ENCODE measurements at regions not wholly inside any gene's neighbourhood (a gene's known extent, or its start where the extent isn't known, plus 50 kb on each side); places are given as distances from the start of the nearest gene placed in this dataset.

DNA sequence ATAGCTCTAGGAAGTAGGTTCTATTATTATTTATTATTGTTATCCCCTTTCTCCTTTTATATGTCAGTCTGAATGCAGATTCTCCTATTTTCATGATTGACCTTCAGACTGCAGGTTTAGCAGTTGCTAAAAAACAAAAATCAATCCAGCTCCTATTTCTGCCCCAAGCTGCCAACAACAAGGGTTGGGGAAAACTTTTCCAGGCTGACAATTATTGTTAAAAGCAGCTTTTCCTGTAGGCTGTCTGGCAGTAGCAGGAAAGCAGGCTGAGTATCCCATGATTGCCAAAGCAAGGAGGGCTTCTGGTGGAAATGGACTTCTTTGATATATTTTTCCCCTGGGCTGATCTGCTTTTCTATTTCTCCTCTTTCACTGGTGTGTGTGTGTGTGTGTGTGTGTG, 78.0 kb upstream of the CTLA4 start:
- no peak for DNase-seq (ENCODE audit: low read depth in 4 of 4, low spot score in 3 of 4)

DNA sequence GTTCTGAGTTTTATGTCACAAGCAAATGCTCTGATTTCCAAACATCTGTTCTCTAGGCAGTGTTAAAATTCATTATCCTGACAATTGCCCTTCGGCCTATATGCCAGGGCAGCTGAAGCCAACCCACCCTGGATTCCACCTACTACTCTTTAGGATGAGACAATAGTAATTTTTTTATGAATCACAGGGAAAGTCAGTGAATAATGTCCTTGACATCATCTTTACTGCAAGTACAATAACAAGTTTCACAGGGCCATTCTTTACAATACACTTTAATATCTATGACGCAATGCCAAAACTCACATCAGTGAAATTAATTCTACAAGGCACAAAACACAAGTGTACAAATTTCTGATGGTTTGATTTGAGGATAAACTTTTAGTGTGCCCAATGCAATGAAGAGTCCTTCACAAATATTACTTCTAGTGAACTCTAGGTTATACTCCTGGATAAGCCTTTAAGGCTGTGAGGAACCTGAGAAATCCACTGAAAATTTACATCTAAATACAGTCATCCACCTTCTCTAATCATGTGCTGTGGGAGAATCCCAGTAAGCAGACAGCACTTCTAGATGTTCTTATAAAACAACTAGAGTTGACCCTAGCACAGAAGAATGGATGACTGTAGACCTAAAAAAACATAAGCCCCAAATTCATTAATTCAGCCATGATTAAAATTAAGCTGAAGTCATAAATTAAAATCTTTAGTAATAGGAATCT, 77.3 kb upstream of the CTLA4 start:
- DNase-seq (ENCODE audit: low read depth in 4 of 4, low spot score in 3 of 4): no peak

DNA sequence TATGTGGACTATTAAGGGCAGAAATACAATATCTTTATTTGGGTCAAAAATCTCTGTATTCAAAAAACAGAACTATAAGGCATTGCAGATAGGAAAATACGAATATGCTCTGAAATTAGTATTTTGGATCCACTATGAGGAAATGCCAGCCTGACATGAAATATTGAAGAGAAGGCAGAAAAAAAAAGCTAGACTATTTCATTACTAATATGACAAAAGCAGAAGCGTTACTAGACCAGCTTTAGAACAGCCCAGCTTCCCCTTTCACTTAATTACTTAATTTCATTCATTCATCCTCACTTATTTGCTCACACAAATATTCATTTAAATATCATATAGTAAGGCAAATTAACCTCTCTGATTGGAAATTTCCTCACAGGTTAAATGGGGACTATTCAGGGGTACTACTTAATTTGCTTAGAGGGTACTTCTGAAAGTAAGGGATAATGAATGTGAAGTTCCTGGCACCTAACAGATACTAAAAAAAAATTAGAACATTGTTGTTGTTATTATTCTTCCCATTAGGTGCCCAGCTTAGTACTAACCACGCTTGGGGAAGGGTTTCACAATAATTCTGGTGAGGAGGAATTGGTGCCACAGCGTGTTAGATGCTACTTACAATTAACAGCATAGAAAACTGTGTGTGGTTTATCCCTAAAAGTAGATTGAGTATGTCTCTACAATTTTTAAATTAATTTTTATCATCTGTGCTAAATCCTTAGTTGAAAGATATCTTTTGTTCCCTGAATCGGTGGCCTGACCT, 71.1 kb upstream of the CTLA4 start:
- no peak for DNase-seq (ENCODE audit: low read depth in 4 of 4, low spot score in 3 of 4)

DNA sequence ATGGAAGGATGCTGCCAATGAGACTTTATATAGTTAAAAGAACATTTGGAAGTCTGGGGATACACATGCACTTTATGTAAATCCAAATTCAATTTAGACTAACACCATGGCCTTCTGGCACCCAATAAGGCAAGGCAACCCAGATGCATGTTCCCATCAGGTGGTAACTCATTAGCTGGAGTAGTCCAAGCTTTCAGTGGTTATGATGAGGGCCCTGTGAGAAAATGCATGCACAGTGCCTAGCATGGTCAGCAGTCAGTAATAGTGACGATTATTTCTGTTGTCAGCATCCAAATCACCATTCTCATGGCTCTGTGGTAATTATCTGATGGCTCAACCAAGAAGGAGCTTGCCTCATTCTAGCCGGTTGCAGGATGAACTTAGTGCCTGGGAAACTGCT, 70.3 kb upstream of the CTLA4 start:
- no peak for DNase-seq (ENCODE audit: low read depth in 4 of 4, low spot score in 3 of 4)

DNA sequence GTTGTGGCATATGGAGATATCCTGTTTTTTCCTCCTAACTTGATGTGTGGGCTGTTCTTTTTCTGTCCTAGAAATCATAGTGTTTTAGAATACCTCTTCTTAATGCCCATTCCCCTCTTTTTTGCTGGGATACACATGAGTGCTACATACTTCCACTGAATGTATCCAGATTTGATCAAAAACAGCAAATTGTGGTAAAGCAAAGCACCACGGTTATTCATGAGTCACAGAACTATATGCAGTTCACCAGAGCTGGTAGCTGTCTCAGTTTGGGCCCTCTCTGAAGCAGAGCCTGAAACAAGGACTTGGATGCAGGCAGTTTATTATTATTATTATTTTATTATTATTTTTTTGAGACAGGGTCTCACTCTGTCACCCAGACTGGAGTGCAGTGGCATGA, 69.9 kb upstream of the CTLA4 start:
- no peak for DNase-seq (ENCODE audit: low read depth in 4 of 4, low spot score in 3 of 4)

DNA sequence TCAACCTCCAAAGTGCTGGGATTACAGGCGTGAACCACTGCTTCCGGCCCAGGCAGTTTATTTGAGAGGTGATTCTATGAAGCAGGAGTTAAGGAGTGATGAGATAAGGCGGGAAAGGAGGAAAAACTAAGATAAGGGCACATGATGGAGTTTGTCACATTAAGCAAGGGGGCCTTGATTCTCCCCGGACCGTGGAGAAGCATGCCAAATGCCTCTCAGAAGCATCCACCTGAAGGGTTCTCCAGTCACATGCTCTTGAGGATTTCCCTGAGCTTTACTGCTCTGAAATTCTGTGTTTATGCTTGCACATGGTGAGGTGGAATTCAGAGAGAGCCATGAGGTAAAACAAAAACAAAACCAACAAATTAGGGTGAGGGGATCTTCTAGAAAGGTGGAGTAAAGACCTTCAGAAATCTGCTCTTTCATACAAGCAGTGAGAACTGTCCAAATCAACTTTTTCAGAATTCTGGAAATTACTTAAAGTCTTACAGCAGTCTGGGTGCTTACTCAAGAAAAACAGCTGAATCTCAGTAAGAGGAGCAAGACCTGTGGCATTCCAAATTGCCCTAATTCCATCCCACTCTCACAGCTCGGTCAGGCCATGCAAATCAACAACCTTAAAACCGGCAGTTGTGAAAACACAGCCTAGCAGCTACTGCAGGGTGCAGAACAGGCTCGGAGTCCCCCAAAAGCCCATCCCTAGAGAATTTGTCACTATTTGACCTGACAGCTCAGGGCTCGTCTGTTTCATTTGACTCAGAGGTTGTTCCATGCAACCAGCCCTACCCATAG, 69.1 kb upstream of the CTLA4 start:
- DNase-seq (ENCODE audit: low read depth in 4 of 4, low spot score in 3 of 4): no peak

DNA sequence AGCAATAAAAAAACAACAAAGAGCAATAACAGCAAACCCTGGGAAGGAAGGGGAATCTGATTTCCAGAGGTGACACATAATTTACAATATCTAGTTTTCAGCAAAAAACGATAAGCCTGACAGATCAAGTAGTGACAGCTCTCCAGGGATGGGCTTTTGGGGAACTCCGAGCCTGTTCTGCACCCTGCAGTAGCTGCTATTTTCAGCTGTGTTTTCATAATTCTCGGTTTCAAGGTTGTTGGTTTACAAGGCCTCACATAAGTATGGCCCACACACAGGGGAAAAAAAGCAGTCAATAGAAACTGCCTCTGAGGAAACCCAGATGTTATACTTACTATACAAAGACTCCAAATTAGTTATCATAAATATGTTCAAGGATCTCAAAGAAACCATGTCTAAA, 67.7 kb upstream of the CTLA4 start:
- no peak for DNase-seq (ENCODE audit: low read depth in 4 of 4, low spot score in 3 of 4)

DNA sequence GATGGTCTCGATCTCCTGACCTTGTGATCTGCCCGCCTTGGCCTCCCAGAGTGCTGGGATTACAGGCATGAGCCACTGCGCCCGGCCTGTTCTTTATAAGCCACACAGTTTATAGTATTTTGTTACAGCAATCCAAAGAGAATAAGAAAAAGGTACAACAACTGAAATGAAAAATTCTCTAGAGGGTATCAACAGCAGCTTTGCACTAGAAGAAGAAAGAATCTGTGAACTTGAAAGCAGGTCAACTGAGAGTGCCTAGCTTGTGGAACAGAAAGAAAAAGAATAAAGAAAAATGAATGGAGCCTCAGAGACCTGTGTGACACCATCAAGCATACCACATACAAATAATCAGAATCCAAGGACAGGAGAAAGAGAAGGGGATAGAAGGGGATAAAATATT, 66.8 kb upstream of the CTLA4 start:
- DNase-seq (ENCODE audit: low read depth in 4 of 4, low spot score in 3 of 4): no peak

DNA sequence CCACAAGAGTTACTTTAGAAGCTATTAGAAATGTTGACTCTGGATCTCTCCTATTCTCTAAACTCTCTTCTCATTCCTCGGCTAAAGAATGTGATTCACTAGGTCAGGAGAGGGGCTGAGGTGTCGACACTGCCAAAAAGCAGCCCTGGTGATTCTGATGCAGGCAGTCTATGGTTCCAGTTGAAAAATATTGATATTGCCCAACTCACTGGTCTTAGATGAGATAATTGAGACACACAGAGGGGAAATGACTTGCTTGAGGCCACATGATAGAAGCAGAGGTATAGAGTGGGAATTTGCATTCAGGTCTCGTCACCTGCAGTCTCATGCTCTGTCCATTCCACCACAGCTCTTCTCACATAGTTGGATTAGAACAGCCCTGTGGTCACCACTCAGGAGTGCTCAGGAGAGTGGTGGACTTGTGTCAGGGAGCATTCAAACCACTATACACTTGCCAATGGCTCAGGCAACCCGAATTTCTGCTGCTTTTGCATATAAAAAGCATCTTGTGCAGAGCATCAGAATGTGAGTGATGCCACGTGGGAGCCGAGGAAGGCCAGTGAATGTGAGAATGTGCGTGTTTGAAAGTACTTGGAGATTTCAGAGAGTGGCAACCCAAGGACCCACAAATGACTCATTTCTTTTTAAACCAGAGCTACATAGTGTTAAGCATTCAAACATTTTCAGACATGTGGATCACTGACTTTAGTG, 65.1 kb upstream of the CTLA4 start:
- DNase-seq (ENCODE audit: low read depth in 4 of 4, low spot score in 3 of 4): no peak

DNA sequence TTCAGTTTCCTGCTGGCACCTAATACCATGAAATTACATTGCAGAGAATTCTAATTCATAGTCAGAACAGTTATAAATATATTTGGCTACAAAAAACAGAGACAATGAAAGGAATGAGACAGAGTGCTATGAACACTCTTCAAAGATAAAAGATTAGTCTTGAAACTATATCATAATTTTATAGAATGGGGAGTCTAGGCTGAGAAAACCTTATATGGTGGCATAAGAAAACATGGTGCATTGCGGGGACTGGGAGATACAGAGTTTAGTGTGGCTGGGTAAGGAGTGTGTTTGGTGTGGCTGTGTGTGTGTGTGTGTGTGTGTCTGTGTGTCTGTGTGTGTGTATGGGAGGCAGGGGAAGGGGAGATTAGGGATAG, 64.5 kb upstream of the CTLA4 start:
- DNase-seq (ENCODE audit: low read depth in 4 of 4, low spot score in 3 of 4): no peak

DNA sequence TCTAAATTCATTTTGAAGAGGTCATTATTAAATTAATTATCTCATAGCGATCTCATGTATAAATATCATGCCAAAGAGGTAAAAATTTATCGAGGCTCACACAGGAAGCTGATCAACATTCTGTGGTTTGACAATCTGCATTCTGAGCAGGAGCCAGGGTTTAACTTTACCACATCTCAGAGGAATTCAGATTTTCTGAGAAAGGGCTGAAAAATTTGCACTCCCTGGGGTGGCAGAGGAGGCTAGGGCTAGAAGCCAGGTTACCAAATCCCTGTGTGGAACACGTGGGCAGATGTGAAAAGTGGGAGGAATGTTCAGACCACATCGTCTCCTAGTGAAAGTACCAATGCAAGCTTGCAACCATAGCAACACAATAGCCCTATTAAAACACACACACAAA, 63.5 kb upstream of the CTLA4 start:
- no peak for DNase-seq (ENCODE audit: low read depth in 4 of 4, low spot score in 3 of 4)

DNA sequence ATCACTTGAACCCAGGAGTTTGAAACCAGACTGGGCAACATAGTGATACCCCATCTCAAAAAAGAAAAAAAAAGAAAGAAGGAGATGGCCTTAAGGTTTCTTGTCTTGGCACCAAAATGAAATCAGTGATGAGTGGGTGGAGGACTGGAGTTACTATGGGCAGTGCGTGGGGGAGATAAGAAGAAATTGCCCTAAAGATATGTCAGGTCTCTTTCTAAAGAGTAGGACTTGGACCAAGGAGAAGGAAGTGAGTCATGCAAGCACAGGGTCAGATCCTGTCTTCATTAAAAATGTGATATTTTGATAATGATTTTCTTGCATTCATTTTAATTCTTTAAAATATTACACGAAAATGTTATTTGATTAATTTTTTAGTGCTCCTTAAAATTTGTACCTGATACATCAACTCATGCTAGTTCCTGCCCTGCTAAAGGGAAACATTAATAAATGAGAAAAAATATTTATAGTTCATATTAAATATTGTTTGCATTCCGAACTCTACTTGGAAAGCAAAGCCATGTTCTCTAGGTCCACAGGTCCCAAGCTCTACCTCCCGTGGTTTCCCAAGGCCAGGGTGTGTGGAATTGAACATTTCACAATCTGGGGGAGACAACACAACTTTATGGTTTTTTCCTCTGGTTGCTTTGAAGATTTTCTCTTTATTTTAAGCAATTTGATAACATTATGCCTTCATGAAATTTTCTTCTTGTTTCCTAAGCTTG, 62.6 kb upstream of the CTLA4 start:
- DNase-seq (ENCODE audit: low read depth in 4 of 4, low spot score in 3 of 4): no peak

DNA sequence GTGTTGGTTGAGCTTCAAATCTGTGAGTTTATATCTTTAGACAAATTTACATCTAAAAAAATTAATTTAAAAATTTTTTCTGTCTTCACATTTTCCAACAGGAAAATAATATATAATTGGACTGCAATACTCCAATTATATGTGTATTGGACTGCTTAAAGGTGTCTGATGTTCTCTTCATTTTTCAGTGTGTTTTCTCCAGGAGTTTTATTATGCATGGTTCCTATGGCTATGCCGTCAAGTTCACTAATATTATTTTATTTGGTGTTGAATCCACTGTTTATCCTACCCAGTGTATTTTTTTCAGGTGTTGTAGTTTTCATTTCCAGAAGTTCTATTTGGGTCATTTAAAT, 62.1 kb upstream of the CTLA4 start:
- no peak for DNase-seq (ENCODE audit: low read depth in 4 of 4, low spot score in 3 of 4)

DNA sequence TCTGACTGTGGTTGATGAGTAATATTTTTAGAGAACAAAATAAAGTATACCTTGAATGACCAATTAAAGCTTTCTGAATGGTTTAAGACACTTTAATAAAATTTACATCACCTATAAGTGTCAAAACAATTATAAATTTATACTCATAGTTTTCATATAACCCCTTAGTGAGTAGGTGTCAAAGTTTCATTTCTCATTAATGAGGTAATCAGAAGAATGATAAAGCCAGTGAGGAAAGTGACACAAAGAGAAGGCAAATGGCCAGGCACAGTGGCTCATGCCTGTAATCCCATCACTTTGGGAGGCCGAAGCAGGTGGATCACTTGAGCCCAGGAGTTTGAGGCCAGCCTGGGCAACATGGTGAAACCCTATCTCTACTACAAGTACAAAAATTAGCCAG, 60.8 kb upstream of the CTLA4 start:
- no peak for DNase-seq (ENCODE audit: low read depth in 4 of 4, low spot score in 3 of 4)

DNA sequence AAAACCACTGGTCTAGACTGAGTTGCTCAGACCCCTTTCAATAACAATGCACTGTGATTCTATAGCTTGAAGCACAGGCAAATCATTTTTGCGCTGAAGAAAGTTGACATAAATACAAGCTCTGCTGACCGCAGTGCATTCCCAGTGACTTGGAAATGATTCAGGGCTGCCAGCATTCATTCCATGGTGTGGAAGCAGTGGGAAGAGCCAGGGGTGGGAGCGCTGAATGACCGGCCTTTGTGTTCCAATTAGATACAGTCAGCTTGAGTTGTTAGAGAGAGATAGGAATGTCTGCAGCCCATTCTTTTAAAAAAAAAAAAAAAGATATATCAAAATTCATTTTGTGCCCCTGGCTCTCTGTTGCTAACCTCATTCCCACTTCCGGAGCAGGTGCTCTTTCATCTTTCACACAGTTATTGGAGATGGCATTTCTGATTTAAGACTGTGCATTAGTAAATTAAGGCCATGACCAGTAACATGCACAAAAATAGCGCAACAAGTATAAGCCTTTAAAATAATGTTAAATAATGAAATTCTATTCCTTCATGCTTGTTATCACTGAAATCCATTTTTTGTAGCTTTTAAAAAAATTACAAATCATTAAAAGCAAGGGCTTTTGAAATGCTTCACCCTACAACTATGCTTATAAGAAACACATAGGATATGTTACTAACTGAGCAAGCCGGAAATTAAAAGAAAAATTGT, 59.4 kb upstream of the CTLA4 start:
- no peak for DNase-seq (ENCODE audit: low read depth in 4 of 4, low spot score in 3 of 4)

DNA sequence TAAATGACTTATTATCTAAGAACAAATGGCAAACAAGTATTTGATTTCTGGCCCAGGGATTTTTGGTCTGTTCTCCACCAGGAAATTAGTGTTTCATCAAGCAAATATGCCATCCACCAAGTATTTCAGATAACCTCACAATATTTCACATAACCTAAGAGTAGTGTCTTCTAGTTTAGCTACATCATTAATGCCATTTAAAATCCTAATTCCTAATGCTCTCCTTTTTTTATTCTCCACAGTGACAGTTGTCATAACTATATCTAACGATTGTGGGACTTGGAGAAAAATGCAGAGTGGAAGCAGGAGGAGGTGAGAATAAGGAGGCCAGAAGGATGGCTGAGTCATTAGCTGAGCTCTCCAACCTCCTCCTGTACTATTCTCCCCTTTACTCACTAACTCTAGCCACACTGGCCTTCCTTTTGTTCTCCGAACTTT, 58.5 kb upstream of the CTLA4 start:
- no peak for DNase-seq (ENCODE audit: low read depth in 4 of 4, low spot score in 3 of 4)

DNA sequence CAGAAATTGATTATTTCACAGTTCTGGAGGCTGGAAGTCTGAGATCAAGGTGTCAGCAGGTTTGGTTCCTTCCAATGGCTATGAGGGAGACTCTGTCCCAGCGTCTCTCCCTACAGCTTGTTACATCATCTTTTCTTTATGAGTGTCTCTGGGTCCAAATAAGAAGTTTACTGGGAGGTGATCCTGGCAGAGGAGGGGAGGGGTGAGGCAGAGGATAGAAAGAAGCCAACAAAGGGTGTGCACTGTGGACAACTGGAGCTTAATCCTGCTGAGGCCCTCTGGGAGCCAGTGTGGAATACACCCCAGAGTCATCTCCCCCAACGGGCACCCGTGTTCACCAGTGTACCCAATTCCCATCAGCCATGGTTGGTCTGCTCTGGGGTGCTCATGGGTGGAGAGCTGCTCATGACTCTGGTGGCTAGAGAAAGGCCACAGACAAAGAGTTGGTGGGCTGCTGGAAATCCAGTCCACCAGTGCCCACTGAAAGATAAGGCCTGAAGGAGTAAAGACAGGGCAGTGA, 57.5 kb upstream of the CTLA4 start:
- DNase-seq (ENCODE audit: low read depth in 4 of 4, low spot score in 3 of 4): no peak

DNA sequence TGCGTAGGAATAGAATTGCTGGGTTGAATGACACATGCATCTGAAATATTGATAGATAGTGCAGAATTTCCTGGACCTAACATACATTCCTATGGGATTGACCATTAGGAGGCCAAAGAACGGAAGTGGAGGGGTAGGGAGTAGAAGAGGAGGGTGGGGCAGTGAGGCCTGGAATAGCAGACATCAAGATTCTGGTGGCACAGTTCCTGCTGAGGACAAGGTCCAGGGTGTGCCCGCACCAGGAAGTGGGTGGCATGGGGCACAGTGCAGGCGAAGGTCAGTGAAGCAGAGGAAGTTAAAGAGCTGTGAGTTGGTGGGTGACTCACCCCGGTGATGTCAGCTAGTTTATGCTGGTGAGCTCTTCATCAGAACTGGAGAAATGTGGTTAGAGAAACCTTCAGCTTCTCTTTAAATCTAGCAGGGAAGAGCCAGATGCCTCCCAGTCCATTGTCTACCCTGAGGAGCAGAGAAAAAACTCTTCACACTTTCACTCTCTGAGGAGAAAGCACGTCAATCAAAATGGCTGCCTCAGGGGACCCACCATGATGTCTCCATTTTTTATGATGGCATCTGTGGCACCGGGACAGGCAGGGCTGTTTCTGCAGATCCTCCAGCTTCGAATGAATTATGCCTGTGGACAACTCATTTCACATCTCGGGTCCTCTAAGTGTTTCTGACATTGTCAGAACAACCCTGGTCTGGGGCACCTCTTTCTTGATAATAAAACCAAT, 55.9 kb upstream of the CTLA4 start:
- no peak for DNase-seq (ENCODE audit: low read depth in 4 of 4, low spot score in 3 of 4)
